ENCODE measurements at regions not wholly inside any gene's neighbourhood (a gene's known extent, or its start where the extent isn't known, plus 50 kb on each side); places are given as distances from the start of the nearest gene placed in this dataset.

GRCh38 chr6:156273065-156273711, 504.0 kb upstream of the ARID1B start:
- no peak overlapping the region for H3K27ac ChIP-seq (ENCODE audit: control insufficient read depth, insufficient read depth, low read length)
- H3K9me3 ChIP-seq (ENCODE audit: control insufficient read depth, low read depth, low read length) = no peaks in the 10 kb centered on the region
- DNase-seq (ENCODE audit: low read depth, low spot score) = no peak
- H3K9ac ChIP-seq (ENCODE audit: control insufficient read depth, extremely low read depth, insufficient read depth, low read length) = no peak overlapping the region
- no peaks in the 10 kb centered on the region for H3K36me3 ChIP-seq (ENCODE audit: control insufficient read depth in 2 of 2, extremely low read depth in 1 of 2, insufficient read depth in 2 of 2, low read length in 2 of 2)
- H3K9me1 ChIP-seq (ENCODE audit: control insufficient read depth, extremely low read depth, insufficient read depth, low read length) = no peaks in the 10 kb centered on the region
- no peaks in the 10 kb centered on the region for H3K79me2 ChIP-seq (ENCODE audit: control insufficient read depth, insufficient read depth, low read length)
- no peaks in the 10 kb centered on the region for H3K4me1 ChIP-seq (ENCODE audit: control insufficient read depth, extremely low read depth, insufficient read depth, low read length)
- dilution Hi-C loops (cut with MboI; ENCODE audit: extremely low pct_ligation_motif_present, low sequenced_read_pairs) = no loop called here
- TF ChIP-seq EZH2 (IDR thresholded peaks at IDR 0.05; ENCODE audit: low read length) = no peak
- TF ChIP-seq, protein P1, sequence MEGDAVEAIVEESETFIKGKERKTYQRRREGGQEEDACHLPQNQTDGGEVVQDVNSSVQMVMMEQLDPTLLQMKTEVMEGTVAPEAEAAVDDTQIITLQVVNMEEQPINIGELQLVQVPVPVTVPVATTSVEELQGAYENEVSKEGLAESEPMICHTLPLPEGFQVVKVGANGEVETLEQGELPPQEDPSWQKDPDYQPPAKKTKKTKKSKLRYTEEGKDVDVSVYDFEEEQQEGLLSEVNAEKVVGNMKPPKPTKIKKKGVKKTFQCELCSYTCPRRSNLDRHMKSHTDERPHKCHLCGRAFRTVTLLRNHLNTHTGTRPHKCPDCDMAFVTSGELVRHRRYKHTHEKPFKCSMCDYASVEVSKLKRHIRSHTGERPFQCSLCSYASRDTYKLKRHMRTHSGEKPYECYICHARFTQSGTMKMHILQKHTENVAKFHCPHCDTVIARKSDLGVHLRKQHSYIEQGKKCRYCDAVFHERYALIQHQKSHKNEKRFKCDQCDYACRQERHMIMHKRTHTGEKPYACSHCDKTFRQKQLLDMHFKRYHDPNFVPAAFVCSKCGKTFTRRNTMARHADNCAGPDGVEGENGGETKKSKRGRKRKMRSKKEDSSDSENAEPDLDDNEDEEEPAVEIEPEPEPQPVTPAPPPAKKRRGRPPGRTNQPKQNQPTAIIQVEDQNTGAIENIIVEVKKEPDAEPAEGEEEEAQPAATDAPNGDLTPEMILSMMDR (optimal IDR thresholded peaks at IDR 0.05 in 1 of 3, IDR thresholded peaks at IDR 0.05 in 1 of 3, conservative IDR thresholded peaks at IDR 0.05 in 1 of 3; ENCODE audit: extremely low read depth in 1 of 3, insufficient read depth in 2 of 3, low read length in 3 of 3) = no peak
- H2AFZ ChIP-seq (ENCODE audit: control insufficient read depth, low read length) = no peak overlapping the region
- no peak for FAIRE-seq
- H4K20me1 ChIP-seq (ENCODE audit: control insufficient read depth, extremely low read depth, insufficient read depth, low read length) = no peaks in the 10 kb centered on the region
- no peaks in the 10 kb centered on the region for H3K27me3 ChIP-seq (ENCODE audit: control insufficient read depth, extremely low read depth, insufficient read depth, low read length)
- H3K4me3 ChIP-seq (ENCODE audit: control insufficient read depth in 2 of 3, extremely low read depth in 1 of 3, insufficient read depth in 2 of 3, low read depth in 1 of 3, low read length in 3 of 3) = no peak overlapping the region
- no peak overlapping the region for H3K4me2 ChIP-seq (ENCODE audit: control insufficient read depth, extremely low read depth, insufficient read depth, low read depth, low read length)

GRCh38 chr6:156269751-156270369, 507.3 kb upstream of the ARID1B start:
- no peak overlapping the region for H3K9ac ChIP-seq (ENCODE audit: control insufficient read depth, extremely low read depth, insufficient read depth, low read length)

More at GRCh38 chr6:156269751-156270369, 507.3 kb upstream of the ARID1B start:
- H3K4me1 ChIP-seq (ENCODE audit: control insufficient read depth, extremely low read depth, insufficient read depth, low read length) = no peaks in the 10 kb centered on the region
- H3K36me3 ChIP-seq (ENCODE audit: control insufficient read depth in 2 of 2, extremely low read depth in 1 of 2, insufficient read depth in 2 of 2, low read length in 2 of 2) = no peaks in the 10 kb centered on the region
- dilution Hi-C loops (cut with MboI; ENCODE audit: extremely low pct_ligation_motif_present, low sequenced_read_pairs) = no loop called here
- no peaks in the 10 kb centered on the region for H3K9me3 ChIP-seq (ENCODE audit: control insufficient read depth, low read depth, low read length)
- no peaks in the 10 kb centered on the region for H3K27me3 ChIP-seq (ENCODE audit: control insufficient read depth, extremely low read depth, insufficient read depth, low read length)
- no peak for FAIRE-seq
- TF ChIP-seq EZH2 (IDR thresholded peaks at IDR 0.05; ENCODE audit: low read length) = no peak
- TF ChIP-seq, protein P1 (optimal IDR thresholded peaks at IDR 0.05 in 1 of 3, IDR thresholded peaks at IDR 0.05 in 1 of 3, conservative IDR thresholded peaks at IDR 0.05 in 1 of 3; ENCODE audit: extremely low read depth in 1 of 3, insufficient read depth in 2 of 3, low read length in 3 of 3) = no peak
- no peak overlapping the region for H3K27ac ChIP-seq (ENCODE audit: control insufficient read depth, insufficient read depth, low read length)
- H4K20me1 ChIP-seq (ENCODE audit: control insufficient read depth, extremely low read depth, insufficient read depth, low read length) = no peaks in the 10 kb centered on the region
- no peaks in the 10 kb centered on the region for H3K79me2 ChIP-seq (ENCODE audit: control insufficient read depth, insufficient read depth, low read length)
- no peak overlapping the region for H3K4me2 ChIP-seq (ENCODE audit: control insufficient read depth, extremely low read depth, insufficient read depth, low read depth, low read length)
- no peak for DNase-seq (ENCODE audit: low read depth, low spot score)
- no peak overlapping the region for H2AFZ ChIP-seq (ENCODE audit: control insufficient read depth, low read length)
- H3K9me1 ChIP-seq (ENCODE audit: control insufficient read depth, extremely low read depth, insufficient read depth, low read length) = no peaks in the 10 kb centered on the region
- no peak overlapping the region for H3K4me3 ChIP-seq (ENCODE audit: control insufficient read depth in 2 of 3, extremely low read depth in 1 of 3, insufficient read depth in 2 of 3, low read depth in 1 of 3, low read length in 3 of 3)

Data from keratinocyte (primary cell).